ENCODE measurements at regions not wholly inside any gene's neighbourhood (a gene's known extent, or its start where the extent isn't known, plus 50 kb on each side); places are given as distances from the start of the nearest gene placed in this dataset.

- DNase-seq: no peak
Observed at GRCh38 chr6:120219339-120219738, 869.8 kb upstream of the MAN1A1 start.

DNA sequence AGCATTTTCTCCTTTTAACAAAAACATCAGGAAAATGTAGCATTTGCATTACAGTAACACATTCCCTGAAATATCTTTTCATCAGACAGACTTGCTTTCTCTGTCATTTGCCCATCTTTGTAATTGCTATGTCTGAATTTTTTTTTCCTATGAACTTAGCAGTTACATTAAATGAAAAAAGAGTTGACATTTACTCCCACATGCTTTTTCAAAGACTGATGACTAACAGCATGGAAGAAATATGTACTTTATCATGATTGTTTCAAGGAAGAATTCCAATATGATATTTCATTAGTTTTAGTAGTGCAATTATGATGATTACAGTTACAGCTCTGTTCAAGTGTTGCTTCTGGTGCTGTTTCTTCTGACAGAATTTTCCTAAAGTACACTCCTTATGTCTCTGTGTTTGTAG is 864.5 kb upstream of the MAN1A1 start:
- no peak for DNase-seq

- DNase-seq: no peak
Observed at GRCh38 chr6:120211955-120212792, 862.6 kb upstream of the MAN1A1 start.

DNA sequence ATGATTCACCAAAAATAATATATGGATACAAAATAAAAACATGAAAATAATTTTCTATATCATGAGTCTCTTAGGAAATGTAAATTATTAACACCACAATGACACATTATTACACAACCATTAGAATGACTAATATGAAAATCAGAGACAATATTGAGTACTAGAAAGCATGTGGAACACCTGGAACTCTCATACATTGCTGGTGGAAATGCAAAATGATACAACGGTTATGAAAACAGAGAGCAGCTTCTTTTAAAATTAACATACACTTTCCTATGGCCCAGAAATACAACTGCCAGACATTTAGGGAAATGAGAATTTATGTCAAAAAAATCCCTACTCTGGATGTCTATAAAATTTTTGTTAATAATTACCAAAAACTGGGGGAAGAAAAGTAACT is 853.3 kb upstream of the MAN1A1 start:
- DNase-seq: no peak

DNA sequence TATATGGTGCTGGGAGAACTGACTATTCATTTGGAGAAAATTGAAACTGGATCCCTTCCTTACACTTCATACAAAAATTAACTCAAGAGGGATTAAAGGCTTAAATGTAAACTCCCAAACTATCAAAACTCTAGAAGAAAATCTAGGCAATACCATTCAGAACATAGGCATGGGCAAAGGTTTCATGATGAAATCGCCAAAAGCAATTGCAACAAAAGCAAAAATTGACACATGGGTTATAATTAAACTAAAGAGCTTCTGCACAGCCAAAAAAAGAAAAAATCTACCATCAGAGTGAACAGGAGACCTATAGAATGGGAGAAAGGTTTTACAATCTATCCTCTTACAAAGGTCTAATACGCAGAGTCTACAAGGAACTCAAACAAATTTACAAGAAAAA is 851.3 kb upstream of the MAN1A1 start:
- DNase-seq: no peak

- no peak for DNase-seq
Observed at GRCh38 chr6:120198033-120198432, 848.5 kb upstream of the MAN1A1 start.

DNA sequence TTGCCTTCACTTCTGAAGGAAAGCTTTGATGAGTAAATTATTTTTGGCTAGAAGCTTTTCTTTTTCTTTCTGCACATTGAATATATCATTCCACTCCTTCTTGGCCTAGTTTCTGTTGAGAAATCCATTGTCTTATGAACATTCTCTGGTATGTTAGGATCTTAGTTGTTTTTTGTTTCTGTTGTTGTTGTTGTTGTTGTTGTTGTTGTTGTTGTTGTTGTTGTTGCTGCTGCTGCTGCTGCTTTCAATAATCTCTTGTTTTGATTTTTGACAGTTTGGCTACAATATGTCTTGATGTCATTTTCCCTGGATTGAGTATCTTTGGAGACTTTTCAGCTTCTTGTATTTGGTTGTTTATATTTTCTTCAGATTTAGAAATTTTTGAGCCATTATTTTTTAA is 836.5 kb upstream of the MAN1A1 start:
- no peak for DNase-seq

- DNase-seq: no peak
Observed at GRCh38 chr6:120173250-120173649, 823.7 kb upstream of the MAN1A1 start.

DNA sequence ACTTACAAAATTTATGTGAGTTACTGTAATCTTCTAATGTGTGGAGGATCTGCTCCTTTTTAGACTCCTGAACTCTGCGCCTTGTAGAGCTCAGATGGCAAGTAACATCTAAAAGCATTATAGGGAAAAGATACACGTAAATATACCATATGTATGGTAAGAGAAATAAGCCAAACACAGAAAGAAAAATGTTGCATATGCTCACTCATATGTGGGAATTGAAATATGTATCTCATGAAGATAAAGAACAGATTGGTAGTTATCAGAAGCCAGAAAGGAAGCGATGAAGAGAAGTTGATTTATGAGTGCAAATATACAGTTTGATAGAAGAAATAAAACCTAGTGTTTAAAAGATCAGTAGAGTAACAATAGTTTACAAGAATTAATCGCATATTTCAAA is 815.0 kb upstream of the MAN1A1 start:
- DNase-seq: no peak

- no peak for DNase-seq
Observed at GRCh38 chr6:120157873-120158272, 808.3 kb upstream of the MAN1A1 start.

DNA sequence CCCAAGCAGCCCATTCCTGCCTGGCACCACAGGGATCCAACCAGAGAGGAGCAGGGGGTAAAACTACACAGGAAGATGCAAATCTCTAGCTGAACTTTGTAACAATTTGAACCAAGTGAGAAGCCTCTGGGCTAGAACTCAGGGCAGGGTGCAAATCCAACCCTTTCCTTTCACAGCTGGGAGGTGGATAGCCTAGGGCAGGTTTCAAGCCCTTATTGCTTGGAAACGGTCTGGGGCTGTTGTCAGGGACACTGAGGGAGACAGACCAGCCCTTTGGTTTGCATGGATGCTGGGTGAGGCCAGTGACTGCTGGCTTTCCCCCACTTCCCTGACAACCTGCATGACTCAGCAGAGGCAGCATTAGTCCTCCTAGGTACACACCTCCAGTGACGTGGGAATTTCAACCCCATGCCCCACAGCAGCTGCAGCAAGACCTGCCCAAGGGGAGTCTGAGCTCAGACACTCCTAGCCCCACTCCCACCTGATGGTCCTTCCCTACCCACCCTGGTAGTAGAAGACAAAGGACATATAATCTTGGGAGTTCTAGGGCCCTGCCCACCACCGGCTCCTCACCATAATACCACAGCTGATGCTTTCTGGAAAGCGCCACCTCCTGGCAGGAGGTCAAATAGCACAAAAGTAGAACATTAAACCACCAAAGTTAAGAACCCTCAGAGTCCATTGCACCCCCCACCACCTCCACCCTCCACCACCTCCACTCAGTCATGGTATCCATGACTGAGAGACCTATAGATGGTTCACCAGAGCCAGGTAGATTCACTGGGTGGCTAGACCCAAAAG is 797.7 kb upstream of the MAN1A1 start:
- no peak for DNase-seq

DNA sequence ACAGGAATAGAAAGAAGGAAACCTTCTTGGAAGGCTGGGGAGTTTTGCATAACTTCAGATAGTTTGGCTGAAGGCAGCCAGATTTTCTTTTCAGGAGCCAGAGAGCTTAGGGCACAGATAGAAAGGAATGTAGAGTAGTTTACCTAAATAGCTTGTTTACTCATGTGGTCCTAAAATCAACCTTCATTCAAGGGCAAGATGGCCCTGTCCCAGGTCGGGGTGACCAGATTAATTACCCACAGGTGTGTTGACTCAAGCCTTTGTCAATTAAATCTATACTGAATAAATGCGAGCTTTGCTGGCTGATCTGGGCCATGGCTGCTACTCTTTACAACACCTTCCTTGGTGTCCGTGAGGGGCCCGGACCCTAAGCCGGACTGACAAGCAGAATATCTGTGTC is 792.0 kb upstream of the MAN1A1 start:
- DNase-seq: no peak

- DNase-seq: no peak
Observed at GRCh38 chr6:120137492-120137891, 787.9 kb upstream of the MAN1A1 start.

- no peak for DNase-seq
Observed at GRCh38 chr6:120129228-120129627, 779.7 kb upstream of the MAN1A1 start.

GRCh38 chr6:120122401-120122800 is 772.8 kb upstream of the MAN1A1 start:
- DNase-seq: no peak

DNA sequence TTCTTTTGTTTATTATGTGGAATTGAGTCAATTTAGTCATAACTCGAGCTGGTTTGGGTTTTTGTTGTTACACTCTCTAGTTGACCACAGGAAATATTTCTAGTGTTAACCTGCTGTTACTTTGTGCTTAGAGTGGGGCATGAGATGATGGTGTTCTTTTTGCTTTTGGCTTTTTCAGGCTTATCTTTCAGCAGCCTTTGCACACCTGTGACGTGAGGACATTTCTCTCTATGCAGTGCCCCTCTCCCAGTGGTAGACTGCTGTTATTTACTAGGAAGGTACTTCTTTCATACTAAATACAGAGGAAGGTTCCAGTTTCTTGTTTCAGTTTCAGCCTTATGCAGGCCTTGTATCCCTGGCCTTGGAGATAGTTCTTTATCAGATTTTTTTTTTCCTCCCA is 766.8 kb upstream of the MAN1A1 start:
- DNase-seq: no peak

GRCh38 chr6:120112980-120113379 is 763.4 kb upstream of the MAN1A1 start:
- DNase-seq: no peak

DNA sequence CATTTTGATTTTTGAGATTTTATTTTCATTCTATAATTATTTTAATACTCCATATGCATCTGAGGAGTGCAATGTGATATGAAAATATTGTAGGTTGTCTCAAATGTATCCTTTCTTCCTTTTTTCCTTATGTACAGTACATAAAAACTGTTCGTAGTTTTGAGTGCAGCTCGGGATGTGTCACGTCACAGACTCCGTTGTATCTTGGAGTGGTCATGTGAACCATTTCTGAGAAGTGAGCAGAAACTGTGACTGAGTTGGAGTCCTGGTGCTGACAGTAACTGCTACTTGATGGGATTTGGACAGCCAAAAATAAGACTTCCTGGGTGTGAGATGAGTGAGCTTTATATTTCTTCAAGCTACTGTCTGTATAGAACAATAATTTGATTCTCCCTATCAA is 761.4 kb upstream of the MAN1A1 start:
- DNase-seq: no peak

- no peak for DNase-seq
Observed at GRCh38 chr6:120108061-120108795, 758.7 kb upstream of the MAN1A1 start.

GRCh38 chr6:120103618-120104017 is 754.1 kb upstream of the MAN1A1 start:
- no peak for DNase-seq

DNA sequence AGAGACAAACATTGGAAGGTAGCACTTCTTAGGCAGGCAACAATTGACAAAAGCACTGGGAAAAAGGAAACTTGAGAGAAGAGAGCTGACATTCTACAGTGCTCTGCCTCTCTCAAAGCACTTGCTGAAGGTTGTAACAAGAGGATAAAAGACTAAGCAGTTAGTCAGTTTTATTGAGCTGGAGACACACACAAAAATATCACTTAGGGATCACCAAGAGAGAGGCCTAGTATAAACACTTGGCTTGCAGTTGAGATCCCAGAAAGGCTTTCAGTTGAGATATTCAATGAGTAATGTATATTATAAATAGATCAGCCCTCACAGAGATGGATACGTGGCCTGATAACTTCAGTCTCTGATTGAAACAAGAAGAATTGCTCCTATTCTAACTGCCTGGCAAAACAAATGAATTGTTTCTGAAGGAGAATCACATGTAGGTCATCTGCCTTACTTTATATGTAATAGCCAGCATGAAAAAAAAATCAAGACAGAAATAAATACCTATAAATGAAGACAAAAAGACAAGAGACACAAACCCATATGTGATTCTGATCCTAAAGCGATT is 747.2 kb upstream of the MAN1A1 start:
- no peak for DNase-seq

DNA sequence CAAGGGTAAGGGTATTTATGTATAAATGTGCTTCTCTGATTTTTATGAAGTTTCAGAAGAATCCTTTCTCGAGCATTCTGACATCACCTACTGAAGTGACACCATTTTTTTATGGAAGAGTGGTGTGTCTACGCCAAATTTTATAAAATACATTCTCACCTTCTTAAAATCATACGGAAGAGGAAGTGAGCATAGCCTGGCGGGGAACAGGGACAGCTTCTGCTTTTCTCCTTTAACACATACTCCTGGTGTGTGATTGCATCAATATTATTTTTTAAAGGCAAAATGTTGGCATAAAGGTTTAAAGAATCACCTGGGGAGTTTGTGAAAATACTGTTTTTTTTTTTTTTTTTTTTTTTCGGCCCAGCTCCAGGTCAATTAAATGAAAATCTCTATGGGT is 733.6 kb upstream of the MAN1A1 start:
- DNase-seq: no peak

GRCh38 chr6:120077489-120077888 is 727.9 kb upstream of the MAN1A1 start:
- DNase-seq: no peak
